HEK293 (cell line): ENCODE measurements at regions not wholly inside any gene's neighbourhood (a gene's known extent, or its start where the extent isn't known, plus 50 kb on each side); places are given as distances from the start of the nearest gene placed in this dataset.

Experiments
- ATF2 ChIP-seq: fragments of 450-650 bp; formaldehyde crosslinking; IDR thresholded peaks from 2 replicates; pipeline ENCODE4 v1.5.1; 2016; ENCODE audit warnings: missing biosample characterization, missing genetic modification characterization, low read depth
- ZNF747 ChIP-seq: fragments of 450-650 bp; formaldehyde crosslinking; IDR thresholded peaks from 2 replicates; pipeline ENCODE4 v1.5.1; 2016; ENCODE audit warnings: missing biosample characterization, missing genetic modification characterization
- TF ChIP-seq, protein P1 (sequence below): fragments of 450-650 bp; formaldehyde crosslinking; IDR thresholded peaks from 2 replicates; pipeline ENCODE4 v1.5.1; 2016; ENCODE audit warnings: missing biosample characterization, missing genetic modification characterization
- TF ChIP-seq, protein P2 (sequence below): fragments of 450-650 bp; formaldehyde crosslinking; IDR thresholded peaks from 2 replicates; pipeline ENCODE4 v1.5.1; 2016; ENCODE audit warnings: missing biosample characterization, missing genetic modification characterization

DNA sequence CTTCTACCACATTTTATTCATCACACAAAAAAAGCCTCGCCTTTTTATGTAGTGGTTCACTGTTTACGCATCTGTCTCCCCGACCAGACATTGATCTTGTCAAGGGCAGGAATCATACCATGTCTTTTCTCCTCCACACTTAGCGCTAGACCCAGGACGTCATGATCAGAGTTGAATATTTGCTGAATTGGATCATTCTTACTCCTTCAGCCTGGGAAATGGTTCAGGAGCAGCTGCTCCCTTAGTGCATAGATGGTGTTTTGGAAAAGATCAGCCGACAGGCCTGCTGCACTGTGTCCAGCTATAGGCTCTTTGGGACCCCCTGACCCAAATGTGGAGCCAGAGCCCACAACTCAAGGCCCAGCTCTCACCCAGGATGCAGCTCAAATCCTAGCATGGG, 249.1 kb upstream of the TMEM72 start:
- no peak for TF ChIP-seq ATF2 (tag by site-specific recombination)
- TF ChIP-seq ZNF747 (tag by site-specific recombination): no peak
- TF ChIP-seq, protein P1, sequence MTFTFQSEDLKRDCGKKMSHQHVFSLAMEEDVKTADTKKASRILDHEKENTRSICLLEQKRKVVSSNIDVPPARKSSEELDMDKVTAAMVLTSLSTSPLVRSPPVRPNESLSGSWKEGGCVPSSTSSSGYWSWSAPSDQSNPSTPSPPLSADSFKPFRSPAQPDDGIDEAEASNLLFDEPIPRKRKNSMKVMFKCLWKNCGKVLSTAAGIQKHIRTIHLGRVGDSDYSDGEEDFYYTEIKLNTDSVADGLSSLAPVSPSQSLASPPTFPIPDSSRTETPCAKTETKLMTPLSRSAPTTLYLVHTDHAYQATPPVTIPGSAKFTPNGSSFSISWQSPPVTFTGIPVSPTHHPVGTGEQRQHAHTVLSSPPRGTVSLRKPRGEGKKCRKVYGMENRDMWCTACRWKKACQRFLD (tag by site-specific recombination): no peak
- TF ChIP-seq, protein P2, sequence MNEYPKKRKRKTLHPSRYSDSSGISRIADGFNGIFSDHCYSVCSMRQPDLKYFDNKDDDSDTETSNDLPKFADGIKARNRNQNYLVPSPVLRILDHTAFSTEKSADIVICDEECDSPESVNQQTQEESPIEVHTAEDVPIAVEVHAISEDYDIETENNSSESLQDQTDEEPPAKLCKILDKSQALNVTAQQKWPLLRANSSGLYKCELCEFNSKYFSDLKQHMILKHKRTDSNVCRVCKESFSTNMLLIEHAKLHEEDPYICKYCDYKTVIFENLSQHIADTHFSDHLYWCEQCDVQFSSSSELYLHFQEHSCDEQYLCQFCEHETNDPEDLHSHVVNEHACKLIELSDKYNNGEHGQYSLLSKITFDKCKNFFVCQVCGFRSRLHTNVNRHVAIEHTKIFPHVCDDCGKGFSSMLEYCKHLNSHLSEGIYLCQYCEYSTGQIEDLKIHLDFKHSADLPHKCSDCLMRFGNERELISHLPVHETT (tag by site-specific recombination): no peak
